Vagina (tissue), 2 donors: ENCODE measurements at regions not wholly inside any gene's neighbourhood (a gene's known extent, or its start where the extent isn't known, plus 50 kb on each side); places are given as distances from the start of the nearest gene placed in this dataset.

Source experiments
- DNase-seq, 2 donors: peaks; one replicate each; pipeline ENCODE4 v3.0.0-alpha.2; 2017; ENCODE audit errors: extremely low spot score in 2 of 2
- H3K27ac ChIP-seq: fragments of 200-600 bp; sonication (generic); one replicate; pipeline ENCODE4 v1.5.1; 2019
- H3K27me3 ChIP-seq: fragments of 200-600 bp; sonication (generic); one replicate; pipeline ENCODE4 v1.5.1; 2019
- H3K36me3 ChIP-seq, 2 donors: fragments of 200-600 bp; sonication (generic); one replicate each; pipeline ENCODE4 v1.5.1; 2017 to 2019
- H3K4me1 ChIP-seq: fragments of 200-600 bp; sonication (generic); one replicate; pipeline ENCODE4 v1.5.1; 2019
- H3K4me3 ChIP-seq, 2 donors: fragments of 200-600 bp; sonication (generic); 1 replicate in 1 of 2; 2 replicates in 1 of 2; pipeline ENCODE4 v1.5.1; 2016 to 2019
- H3K9me3 ChIP-seq: fragments of 200-600 bp; sonication (generic); one replicate; pipeline ENCODE4 v1.5.1; 2019
- POLR2A ChIP-seq, 2 donors: fragments of 450-650 bp; IDR thresholded peaks; one replicate each; pipeline ENCODE4 v1.6.1; 2017; ENCODE audit warnings: antibody characterized with exemption in 2 of 2, mild to moderate bottlenecking in 2 of 2, moderate library complexity in 2 of 2
- POLR2AphosphoS5 ChIP-seq, 2 donors: sonication (generic); formaldehyde crosslinking; IDR thresholded peaks; one replicate each; pipeline ENCODE4 v1.9.0; 2017; ENCODE audit warnings: antibody characterized with exemption in 2 of 2, mild to moderate bottlenecking in 2 of 2, low read depth in 1 of 2; ENCODE audit not compliant: insufficient read depth in 1 of 2
- intact Hi-C: fragments of 100-400 bp; cut with DNase I; formaldehyde crosslinking; loops from one replicate; pipeline ENCODE4 v1.15.1; 2023
- TF ChIP-seq, protein P1 (sequence below), 3 experiments: fragments of 450-650 bp in 2 of 3; fragments of 200-600 bp in 1 of 3; sonication (generic) in 1 of 3; IDR thresholded peaks; one replicate each; pipeline ENCODE4 v1.5.1; 2017 to 2019; ENCODE audit warnings: antibody characterized with exemption in 3 of 3, mild to moderate bottlenecking in 2 of 3, moderate library complexity in 2 of 3

GRCh38 chr1:112342558-112342957 is 53.5 kb upstream of the CTTNBP2NL start:
- Histone ChIP-seq H3K9me3 (no peaks in the 10 kb centered on the region), H3K27ac (no peak overlapping the region), H3K4me3 (no peak overlapping the region), H3K27me3 (no peaks in the 10 kb centered on the region), H3K4me1 (no peaks in the 10 kb centered on the region), H3K36me3 (no peaks in the 10 kb centered on the region)
- intact Hi-C loops: no loop called here
- peak in 1 of 2 donors; percentile 76 for DNase-seq
- TF ChIP-seq, protein P1, sequence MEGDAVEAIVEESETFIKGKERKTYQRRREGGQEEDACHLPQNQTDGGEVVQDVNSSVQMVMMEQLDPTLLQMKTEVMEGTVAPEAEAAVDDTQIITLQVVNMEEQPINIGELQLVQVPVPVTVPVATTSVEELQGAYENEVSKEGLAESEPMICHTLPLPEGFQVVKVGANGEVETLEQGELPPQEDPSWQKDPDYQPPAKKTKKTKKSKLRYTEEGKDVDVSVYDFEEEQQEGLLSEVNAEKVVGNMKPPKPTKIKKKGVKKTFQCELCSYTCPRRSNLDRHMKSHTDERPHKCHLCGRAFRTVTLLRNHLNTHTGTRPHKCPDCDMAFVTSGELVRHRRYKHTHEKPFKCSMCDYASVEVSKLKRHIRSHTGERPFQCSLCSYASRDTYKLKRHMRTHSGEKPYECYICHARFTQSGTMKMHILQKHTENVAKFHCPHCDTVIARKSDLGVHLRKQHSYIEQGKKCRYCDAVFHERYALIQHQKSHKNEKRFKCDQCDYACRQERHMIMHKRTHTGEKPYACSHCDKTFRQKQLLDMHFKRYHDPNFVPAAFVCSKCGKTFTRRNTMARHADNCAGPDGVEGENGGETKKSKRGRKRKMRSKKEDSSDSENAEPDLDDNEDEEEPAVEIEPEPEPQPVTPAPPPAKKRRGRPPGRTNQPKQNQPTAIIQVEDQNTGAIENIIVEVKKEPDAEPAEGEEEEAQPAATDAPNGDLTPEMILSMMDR (IDR thresholded peaks at IDR 0.05): no peak
- TF ChIP-seq POLR2A (IDR thresholded peaks at IDR 0.05) (no peak), POLR2AphosphoS5 (IDR thresholded peaks at IDR 0.05; ENCODE audit: insufficient read depth in 1 of 2, low read depth in 1 of 2) (no peak)

DNA sequence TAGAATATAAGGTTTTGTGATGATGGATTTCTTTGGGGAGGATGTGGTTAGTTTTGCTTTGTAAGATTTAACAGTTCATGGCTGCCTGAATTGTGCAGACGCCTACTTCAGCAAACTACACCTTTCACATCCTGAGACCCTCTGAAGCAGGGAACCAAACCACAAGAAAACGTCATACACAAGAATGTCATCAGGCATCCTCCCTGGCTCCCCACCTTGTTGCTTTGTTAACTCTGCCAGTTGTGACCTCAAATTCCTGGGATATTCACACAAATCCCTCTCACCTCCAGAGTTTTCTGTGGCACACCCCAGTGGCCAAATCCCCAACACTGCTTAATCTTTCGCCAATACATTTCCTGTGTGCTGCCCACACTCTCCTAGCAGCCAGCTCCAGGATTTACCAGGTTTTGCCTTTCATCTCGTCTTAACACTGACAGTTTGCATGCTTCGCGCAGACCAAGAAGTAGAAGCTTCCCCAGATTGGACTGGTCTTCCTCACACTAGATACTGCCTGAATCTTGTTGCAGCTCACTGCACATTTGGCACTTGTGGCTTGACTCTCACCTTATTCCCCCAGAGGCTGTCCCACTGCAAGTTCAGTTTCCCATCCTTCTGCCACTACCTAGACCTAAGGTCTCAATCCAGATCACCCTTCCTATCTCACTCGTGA is 51.1 kb upstream of the CTTNBP2NL start:
- H3K4me1 ChIP-seq: no peaks in the 10 kb centered on the region
- H3K9me3 ChIP-seq: no peaks in the 10 kb centered on the region
- no peak for TF ChIP-seq POLR2A (IDR thresholded peaks at IDR 0.05)
- TF ChIP-seq POLR2AphosphoS5 (IDR thresholded peaks at IDR 0.05; ENCODE audit: insufficient read depth in 1 of 2, low read depth in 1 of 2): no peak
- TF ChIP-seq, protein P1 (IDR thresholded peaks at IDR 0.05): no peak
- no peaks in the 10 kb centered on the region for H3K27me3 ChIP-seq
- no peak for DNase-seq
- no peak overlapping the region for H3K4me3 ChIP-seq
- H3K27ac ChIP-seq: no peak overlapping the region
- H3K36me3 ChIP-seq: no peaks in the 10 kb centered on the region
- intact Hi-C loops: no loop called here
